Osteoblast (primary cell): ENCODE measurements at regions not wholly inside any gene's neighbourhood (a gene's known extent, or its start where the extent isn't known, plus 50 kb on each side); places are given as distances from the start of the nearest gene placed in this dataset.

Experiments used
- DNase-seq: peaks from one replicate; pipeline ENCODE4 v3.0.0; 2011; ENCODE audit warnings: low spot score, mixed read lengths; ENCODE audit not compliant: insufficient read length; ENCODE audit errors: missing footprints
- H2AFZ ChIP-seq: 2 replicates; pipeline ENCODE4 v1.6.0; 2011; ENCODE audit warnings: mild to moderate bottlenecking, low read length
- H3K27ac ChIP-seq: 2 replicates; pipeline ENCODE4 v1.5.1; 2011; ENCODE audit warnings: mild to moderate bottlenecking, low read depth, low read length, moderate library complexity
- H3K27me3 ChIP-seq: 2 replicates; pipeline ENCODE4 v1.6.0; 2012; ENCODE audit warnings: mild to moderate bottlenecking, control low read depth, inconsistent platforms, low read length, moderate library complexity; ENCODE audit not compliant: insufficient read depth
- H3K36me3 ChIP-seq: 2 replicates; pipeline ENCODE4 v1.5.1; 2011; ENCODE audit warnings: mild to moderate bottlenecking, low read length, control low read depth, moderate library complexity; ENCODE audit not compliant: insufficient read depth
- H3K4me1 ChIP-seq: 2 replicates; pipeline ENCODE4 v1.5.1; 2011; ENCODE audit warnings: mild to moderate bottlenecking, low read length, control low read depth, moderate library complexity; ENCODE audit not compliant: insufficient read depth
- H3K4me2 ChIP-seq: 2 replicates; pipeline ENCODE4 v1.6.0; 2011; ENCODE audit warnings: mild to moderate bottlenecking, low read length; ENCODE audit not compliant: insufficient read depth
- H3K4me3 ChIP-seq: fragments of 200-600 bp; sonication (generic); 3 replicates; pipeline ENCODE4 v1.5.1; 2012; ENCODE audit warnings: mild to moderate bottlenecking, low read length, inconsistent platforms; ENCODE audit not compliant: insufficient read depth
- H3K79me2 ChIP-seq: 2 replicates; pipeline ENCODE4 v1.6.0; 2012; ENCODE audit warnings: mild to moderate bottlenecking, low read length, control low read depth, inconsistent platforms; ENCODE audit not compliant: insufficient read depth
- H3K9me3 ChIP-seq: 2 replicates; pipeline ENCODE4 v1.5.1; 2011; ENCODE audit warnings: low read depth, low read length, control low read depth
- H4K20me1 ChIP-seq: 2 replicates; pipeline ENCODE4 v1.6.0; 2012; ENCODE audit warnings: mild to moderate bottlenecking, low read length, control low read depth; ENCODE audit not compliant: insufficient read depth
- TF ChIP-seq, protein P1 (sequence below): IDR thresholded peaks from 2 replicates; pipeline ENCODE4 v1.5.1; 2011; ENCODE audit warnings: mild to moderate bottlenecking, low read depth, low read length, moderate library complexity; ENCODE audit errors: extremely low read depth

DNA sequence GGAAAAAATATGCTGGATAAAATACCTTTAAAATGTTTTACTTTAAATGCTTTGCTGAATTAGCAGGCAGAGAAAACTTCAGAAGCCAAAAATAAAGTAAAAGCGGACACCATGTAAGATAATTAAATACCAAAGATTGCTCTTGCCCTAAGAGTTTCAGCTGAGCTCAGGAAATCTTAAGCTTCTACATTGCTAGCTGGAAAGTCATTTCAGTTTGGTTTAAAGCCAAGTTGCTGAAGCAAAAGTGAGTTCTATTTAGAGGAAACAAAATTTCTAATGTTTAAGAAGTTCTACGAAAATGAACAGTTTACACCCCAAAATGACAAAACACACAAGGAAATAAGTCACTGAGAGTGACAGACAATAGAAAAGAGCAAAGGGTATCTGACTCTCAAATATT, 310.0 kb downstream of the ADAMTS20 start:
- H3K27ac ChIP-seq: no peak overlapping the region
- H4K20me1 ChIP-seq: no peaks in the 10 kb centered on the region
- H3K4me1 ChIP-seq: no peaks in the 10 kb centered on the region
- H3K9me3 ChIP-seq: no peaks in the 10 kb centered on the region
- TF ChIP-seq, protein P1, sequence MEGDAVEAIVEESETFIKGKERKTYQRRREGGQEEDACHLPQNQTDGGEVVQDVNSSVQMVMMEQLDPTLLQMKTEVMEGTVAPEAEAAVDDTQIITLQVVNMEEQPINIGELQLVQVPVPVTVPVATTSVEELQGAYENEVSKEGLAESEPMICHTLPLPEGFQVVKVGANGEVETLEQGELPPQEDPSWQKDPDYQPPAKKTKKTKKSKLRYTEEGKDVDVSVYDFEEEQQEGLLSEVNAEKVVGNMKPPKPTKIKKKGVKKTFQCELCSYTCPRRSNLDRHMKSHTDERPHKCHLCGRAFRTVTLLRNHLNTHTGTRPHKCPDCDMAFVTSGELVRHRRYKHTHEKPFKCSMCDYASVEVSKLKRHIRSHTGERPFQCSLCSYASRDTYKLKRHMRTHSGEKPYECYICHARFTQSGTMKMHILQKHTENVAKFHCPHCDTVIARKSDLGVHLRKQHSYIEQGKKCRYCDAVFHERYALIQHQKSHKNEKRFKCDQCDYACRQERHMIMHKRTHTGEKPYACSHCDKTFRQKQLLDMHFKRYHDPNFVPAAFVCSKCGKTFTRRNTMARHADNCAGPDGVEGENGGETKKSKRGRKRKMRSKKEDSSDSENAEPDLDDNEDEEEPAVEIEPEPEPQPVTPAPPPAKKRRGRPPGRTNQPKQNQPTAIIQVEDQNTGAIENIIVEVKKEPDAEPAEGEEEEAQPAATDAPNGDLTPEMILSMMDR: no peak
- no peaks in the 10 kb centered on the region for H3K27me3 ChIP-seq
- H3K36me3 ChIP-seq: no peaks in the 10 kb centered on the region
- no peak overlapping the region for H2AFZ ChIP-seq
- H3K4me2 ChIP-seq: no peak overlapping the region
- H3K4me3 ChIP-seq: no peak overlapping the region
- DNase-seq: peak; percentile 13
- no peaks in the 10 kb centered on the region for H3K79me2 ChIP-seq

DNA sequence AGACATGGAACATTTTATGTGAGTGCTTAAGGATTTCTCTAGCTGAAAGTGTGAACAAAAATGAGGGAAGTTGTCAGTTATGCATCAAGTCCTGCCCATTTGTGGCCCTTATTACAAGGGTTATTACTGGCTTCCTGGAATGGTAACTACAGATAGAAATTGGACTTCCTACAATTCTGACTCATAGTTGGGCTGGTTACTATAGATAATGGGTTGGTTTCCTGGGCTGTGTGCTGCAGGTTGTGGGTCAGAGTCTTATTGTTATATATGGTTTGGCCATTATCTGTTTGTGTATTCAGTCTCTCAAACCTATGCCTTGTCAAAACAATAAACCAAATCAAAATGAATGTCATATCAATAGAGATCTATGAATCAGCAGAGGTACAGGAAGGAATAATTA, 313.7 kb downstream of the ADAMTS20 start:
- TF ChIP-seq, protein P1: no peak
- no peaks in the 10 kb centered on the region for H3K36me3 ChIP-seq
- no peaks in the 10 kb centered on the region for H3K9me3 ChIP-seq
- H3K4me2 ChIP-seq: no peak overlapping the region
- no peaks in the 10 kb centered on the region for H3K4me1 ChIP-seq
- H3K79me2 ChIP-seq: no peaks in the 10 kb centered on the region
- H3K27me3 ChIP-seq: no peaks in the 10 kb centered on the region
- no peak for DNase-seq
- no peaks in the 10 kb centered on the region for H4K20me1 ChIP-seq
- no peak overlapping the region for H2AFZ ChIP-seq
- no peak overlapping the region for H3K27ac ChIP-seq
- no peak overlapping the region for H3K4me3 ChIP-seq

- Histone ChIP-seq H3K27ac (no peak overlapping the region), H3K9me3 (no peaks in the 10 kb centered on the region), H4K20me1 (no peaks in the 10 kb centered on the region), H3K79me2 (no peaks in the 10 kb centered on the region), H3K4me3 (no peak overlapping the region), H3K27me3 (no peaks in the 10 kb centered on the region), H3K4me1 (no peaks in the 10 kb centered on the region), H2AFZ (no peak overlapping the region), H3K4me2 (no peak overlapping the region), H3K36me3 (no peaks in the 10 kb centered on the region)
- DNase-seq: no peak
- TF ChIP-seq, protein P1: no peak
Observed at GRCh38 chr12:43237238-43237879, 314.6 kb downstream of the ADAMTS20 start.

DNA sequence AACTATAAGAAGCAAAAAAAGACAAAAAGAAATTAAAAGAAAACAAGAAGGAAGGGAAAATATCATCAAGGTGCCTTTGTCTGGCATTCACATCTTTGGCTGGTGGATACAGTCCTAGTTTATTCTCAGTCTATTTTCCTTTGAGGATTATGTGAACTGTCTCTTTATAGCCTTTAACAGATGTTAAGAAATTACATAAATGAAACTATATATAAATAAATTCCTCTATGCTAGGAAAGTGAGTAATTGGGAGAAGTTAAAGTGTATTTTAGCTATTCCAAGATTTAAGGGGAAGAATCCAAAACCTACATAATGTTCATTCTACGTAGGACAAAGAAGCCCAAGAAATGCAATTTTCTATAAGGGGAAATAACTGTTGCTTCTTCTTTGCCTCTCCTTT, 316.3 kb downstream of the ADAMTS20 start:
- H2AFZ ChIP-seq: no peak overlapping the region
- DNase-seq: no peak
- TF ChIP-seq, protein P1: no peak
- H3K79me2 ChIP-seq: no peaks in the 10 kb centered on the region
- no peak overlapping the region for H3K4me2 ChIP-seq
- no peaks in the 10 kb centered on the region for H3K9me3 ChIP-seq
- H3K27me3 ChIP-seq: no peaks in the 10 kb centered on the region
- no peaks in the 10 kb centered on the region for H3K36me3 ChIP-seq
- no peak overlapping the region for H3K4me3 ChIP-seq
- H4K20me1 ChIP-seq: no peaks in the 10 kb centered on the region
- no peaks in the 10 kb centered on the region for H3K4me1 ChIP-seq
- H3K27ac ChIP-seq: no peak overlapping the region
